22Rv1 (cell line): ENCODE measurements at regions not wholly inside any gene's neighbourhood (a gene's known extent, or its start where the extent isn't known, plus 50 kb on each side); places are given as distances from the start of the nearest gene placed in this dataset.

Experiments
- CTCF ChIP-seq: fragments of 450-650 bp; IDR thresholded peaks from 2 replicates; pipeline ENCODE4 v1.5.1; 2017; ENCODE audit warnings: mild to moderate bottlenecking
- ZFX ChIP-seq: fragments of 450-650 bp; IDR thresholded peaks from 2 replicates; pipeline ENCODE4 v1.6.1; 2017; ENCODE audit warnings: antibody characterized with exemption, borderline replicate concordance

GRCh38 chr9:135299651-135300345 is 179.8 kb upstream of the PPP1R26 start:
- TF ChIP-seq CTCF (no peak), ZFX (no peak)
